Activated CD4-positive, alpha-beta T cell treated with anti-CD3 and anti-CD28 coated beads, Interleukin-2, amount 50 U/mL, for 24 hours (primary cell): ENCODE measurements at regions not wholly inside any gene's neighbourhood (a gene's known extent, or its start where the extent isn't known, plus 50 kb on each side); places are given as distances from the start of the nearest gene placed in this dataset.

Experiments used
- DNase-seq, 2 donors: peaks; one replicate each; pipeline ENCODE4 v3.0.0-alpha.2; 2020; ENCODE audit warnings: low read depth in 1 of 2, low spot score in 1 of 2

GRCh38 chr18:78517973-78518372 is 461.6 kb upstream of the SALL3 start:
- no peak for DNase-seq

DNA sequence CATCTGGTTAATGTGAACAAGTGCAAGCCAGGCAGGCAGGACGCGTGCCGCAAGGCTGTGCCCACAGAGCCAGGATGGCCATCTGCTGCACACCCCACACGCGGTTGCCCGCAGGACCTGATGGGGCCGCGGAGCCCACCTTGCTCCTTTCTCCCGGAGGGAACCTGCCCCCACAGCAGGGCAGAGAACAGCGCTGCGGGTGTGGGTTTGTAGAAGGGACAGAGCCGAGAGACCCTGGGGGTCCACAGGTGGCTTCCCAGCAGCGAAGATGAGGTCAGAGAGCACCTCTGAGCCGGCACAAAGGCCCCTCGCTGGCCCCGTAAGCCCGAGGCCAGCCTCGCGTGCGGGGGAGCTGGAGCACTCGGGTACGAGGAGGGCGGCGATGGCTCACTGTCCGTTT is 460.8 kb upstream of the SALL3 start:
- no peak for DNase-seq

DNA sequence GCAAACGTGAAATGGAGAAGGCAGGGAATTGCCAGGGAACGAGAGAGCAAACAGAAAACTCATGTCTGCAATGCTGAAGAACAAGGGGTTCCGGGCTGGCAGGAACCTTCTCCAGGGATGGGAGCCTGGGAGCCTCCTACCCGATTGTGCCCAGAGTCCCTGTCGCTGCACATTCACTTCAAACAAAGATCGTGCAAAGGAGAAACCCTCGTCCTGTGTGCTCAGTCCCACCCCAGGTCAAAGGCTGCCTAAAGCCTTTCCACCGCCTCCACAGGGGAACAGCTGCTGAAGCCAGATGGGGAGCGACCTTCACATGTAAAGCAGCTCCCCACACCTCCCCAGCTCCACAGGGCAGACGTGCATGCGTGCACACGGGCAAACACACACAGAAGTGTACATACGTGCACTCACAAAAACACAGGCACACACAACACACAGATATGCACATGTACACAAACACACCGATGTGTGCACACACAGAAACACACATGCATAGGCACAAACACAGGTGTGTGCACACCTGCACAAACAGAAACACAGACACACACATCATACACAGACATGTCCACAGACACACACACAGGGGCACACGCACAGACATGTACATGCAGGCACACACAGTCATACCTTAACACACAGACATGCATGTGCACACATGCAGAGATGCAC is 460.1 kb upstream of the SALL3 start:
- no peak for DNase-seq

GRCh38 chr18:78521136-78521535 is 458.5 kb upstream of the SALL3 start:
- no peak for DNase-seq

- DNase-seq = no peak
Measured at GRCh38 chr18:78521744-78522143, 457.9 kb upstream of the SALL3 start.

- no peak for DNase-seq
Measured at GRCh38 chr18:78522507-78522906, 457.1 kb upstream of the SALL3 start.

GRCh38 chr18:78523850-78524249 is 455.8 kb upstream of the SALL3 start:
- DNase-seq = no peak

GRCh38 chr18:78525366-78526111 is 454.1 kb upstream of the SALL3 start:
- no peak for DNase-seq

GRCh38 chr18:78526275-78526674 is 453.3 kb upstream of the SALL3 start:
- no peak for DNase-seq

DNA sequence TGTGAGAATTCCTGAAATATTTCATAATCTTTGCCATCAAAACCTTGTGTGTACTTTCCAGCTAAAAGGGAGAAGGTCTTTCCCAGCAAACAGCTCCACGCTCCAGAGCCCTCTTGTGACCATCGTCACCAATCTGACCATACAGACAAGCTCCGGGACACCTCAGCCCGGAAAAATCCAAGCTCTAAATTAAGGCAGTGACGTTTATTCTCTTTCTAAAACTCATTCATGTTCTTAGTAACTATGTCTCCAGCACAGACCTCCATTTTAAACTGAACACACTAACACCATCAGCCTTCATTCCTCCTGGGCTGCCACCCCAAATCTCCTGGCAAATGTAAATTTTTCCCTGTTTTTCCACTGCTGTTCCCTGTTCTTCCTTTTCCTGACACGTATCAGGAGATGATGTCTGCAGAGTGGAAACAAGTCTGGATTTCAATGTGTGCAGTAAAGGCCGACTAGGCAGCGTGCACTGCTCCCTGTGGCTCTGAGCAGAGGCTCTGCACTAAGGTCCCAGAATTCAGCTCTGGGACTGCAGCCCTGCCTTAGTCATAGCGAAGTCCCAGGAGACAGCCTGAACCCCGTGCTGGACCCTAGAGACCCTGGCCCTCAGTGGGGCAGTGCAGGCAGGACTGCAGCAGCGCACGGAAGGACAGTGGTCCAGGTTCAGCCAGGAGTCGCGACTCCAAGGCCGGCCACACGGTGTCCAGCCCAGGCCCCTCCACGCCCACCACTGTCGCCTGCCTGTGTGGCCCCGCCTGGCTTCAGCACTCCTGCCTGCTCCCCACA is 452.5 kb upstream of the SALL3 start:
- no peak for DNase-seq

DNA sequence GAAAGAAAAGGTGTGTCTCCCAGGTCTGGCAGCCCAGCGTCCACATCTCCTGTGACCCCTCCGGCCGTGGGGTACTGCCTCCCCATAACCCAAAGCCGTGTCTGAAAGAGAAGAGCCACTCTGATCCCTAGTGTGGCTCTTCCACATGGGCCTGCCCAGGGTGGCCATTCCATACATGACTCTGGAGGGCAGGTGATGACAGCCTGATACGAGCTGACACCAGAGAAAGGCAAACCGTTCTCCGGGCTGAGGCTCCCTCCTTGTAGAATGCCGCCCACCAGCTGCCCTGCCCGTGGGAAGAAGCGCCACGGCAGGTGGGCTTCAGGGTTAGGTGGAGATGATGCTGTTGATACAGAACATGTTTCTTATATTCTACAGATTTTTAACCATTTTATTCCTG is 451.6 kb upstream of the SALL3 start:
- DNase-seq = no peak

GRCh38 chr18:78528411-78529258 is 451.0 kb upstream of the SALL3 start:
- no peak for DNase-seq

DNA sequence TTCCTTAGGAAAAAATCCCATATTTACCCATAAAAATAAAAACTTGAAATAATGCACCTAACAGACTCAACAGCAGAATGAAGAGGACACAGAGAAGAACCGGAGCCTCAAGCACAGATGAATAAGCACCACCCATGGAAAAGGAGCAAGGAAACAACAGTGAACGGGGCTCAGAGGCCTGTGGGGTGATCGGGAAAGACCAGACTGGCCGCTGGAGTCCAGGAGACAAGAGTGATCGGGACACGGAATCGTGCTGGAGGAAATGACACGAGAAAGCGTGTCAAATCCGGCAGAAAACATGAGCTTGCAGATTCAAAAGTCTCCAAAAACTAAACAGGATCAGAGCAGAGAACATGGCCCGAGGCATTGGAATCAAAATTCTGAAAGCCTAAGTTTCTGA is 448.0 kb upstream of the SALL3 start:
- no peak for DNase-seq

- DNase-seq = no peak
Measured at GRCh38 chr18:78538669-78539440, 440.8 kb upstream of the SALL3 start.

GRCh38 chr18:78540636-78541529 is 438.7 kb upstream of the SALL3 start:
- no peak for DNase-seq

DNA sequence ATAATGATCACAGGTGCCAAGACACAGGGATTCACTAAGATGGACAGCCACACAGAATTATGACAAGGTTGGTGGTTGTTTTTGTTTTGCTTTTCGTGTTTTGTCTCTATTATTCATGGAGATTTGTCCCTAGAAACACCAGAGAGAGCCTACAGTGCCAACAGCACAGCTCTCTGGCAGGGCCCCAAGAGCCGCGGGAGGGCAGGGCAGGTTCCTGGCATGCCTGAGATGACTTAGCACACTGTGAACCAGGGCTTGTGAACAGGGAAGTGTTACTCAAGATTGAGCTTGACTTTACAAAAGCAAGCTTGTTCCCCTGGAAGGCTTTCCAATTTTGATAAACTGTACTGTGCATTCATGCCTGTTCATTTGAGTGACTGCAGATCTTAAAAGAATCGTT is 437.4 kb upstream of the SALL3 start:
- no peak for DNase-seq

- no peak for DNase-seq
Measured at GRCh38 chr18:78543201-78543725, 436.4 kb upstream of the SALL3 start.

DNA sequence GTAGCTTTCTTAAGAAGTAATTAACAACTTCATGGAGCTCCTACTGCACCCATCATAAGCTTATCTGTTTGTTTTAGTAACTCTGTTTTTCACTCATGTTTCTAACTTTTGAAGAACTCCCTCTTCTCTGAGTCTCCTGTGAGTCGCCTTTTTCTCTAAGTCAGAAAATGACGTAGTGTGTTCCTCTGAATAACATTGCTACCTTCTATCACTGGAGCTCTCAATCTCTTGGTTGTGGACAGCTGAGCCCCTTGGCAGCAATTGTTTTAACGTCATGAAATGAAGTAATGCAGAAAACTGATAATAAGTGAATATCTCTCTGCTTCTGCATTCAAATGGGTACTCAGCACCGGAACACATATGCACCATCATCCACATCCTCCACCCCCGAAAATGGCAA is 433.3 kb upstream of the SALL3 start:
- no peak for DNase-seq

GRCh38 chr18:78547817-78548216 is 431.8 kb upstream of the SALL3 start:
- no peak for DNase-seq
